ENCODE measurements at regions not wholly inside any gene's neighbourhood (a gene's known extent, or its start where the extent isn't known, plus 50 kb on each side); places are given as distances from the start of the nearest gene placed in this dataset.
"Not testable (repeated sequence)": the region's sequence is repeated elsewhere in the genome, so short reads cannot be mapped to it uniquely, and the experiment has no call there.

DNA sequence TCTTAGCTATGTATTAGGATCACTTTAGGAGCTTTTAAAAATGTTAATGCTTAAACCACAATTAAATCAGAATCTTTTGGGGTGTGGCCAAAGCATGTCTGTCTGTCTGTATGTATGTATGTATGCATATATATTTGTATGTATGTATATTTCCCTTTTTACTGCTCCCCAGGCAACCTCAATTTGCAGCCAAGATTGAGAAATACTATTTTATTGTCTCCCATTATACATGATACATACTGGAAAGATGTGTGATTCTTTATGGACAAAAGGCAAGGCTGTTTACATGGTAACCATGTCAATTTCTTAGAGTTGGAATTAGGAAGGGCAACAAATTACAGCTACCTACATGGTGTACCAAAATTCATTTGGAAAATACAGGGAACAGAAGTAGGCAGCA lies 783.6 kb downstream of the ETS1 start:
- FAIRE-seq (no peak), DNase-seq (ENCODE audit: low read depth) (no peak)
- Histone ChIP-seq H3K36me3 (ENCODE audit: control insufficient read depth, insufficient read depth, low read length) (no peaks in the 10 kb centered on the region), H3K27me3 (ENCODE audit: control insufficient read depth, insufficient read depth, low read length) (no peaks in the 10 kb centered on the region), H3K4me3 (ENCODE audit: low read depth, low read length) (no peak overlapping the region)
- TF ChIP-seq, protein P1, sequence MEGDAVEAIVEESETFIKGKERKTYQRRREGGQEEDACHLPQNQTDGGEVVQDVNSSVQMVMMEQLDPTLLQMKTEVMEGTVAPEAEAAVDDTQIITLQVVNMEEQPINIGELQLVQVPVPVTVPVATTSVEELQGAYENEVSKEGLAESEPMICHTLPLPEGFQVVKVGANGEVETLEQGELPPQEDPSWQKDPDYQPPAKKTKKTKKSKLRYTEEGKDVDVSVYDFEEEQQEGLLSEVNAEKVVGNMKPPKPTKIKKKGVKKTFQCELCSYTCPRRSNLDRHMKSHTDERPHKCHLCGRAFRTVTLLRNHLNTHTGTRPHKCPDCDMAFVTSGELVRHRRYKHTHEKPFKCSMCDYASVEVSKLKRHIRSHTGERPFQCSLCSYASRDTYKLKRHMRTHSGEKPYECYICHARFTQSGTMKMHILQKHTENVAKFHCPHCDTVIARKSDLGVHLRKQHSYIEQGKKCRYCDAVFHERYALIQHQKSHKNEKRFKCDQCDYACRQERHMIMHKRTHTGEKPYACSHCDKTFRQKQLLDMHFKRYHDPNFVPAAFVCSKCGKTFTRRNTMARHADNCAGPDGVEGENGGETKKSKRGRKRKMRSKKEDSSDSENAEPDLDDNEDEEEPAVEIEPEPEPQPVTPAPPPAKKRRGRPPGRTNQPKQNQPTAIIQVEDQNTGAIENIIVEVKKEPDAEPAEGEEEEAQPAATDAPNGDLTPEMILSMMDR (IDR thresholded peaks at IDR 0.05; ENCODE audit: insufficient read depth, low read length, severe bottlenecking): no peak

DNA sequence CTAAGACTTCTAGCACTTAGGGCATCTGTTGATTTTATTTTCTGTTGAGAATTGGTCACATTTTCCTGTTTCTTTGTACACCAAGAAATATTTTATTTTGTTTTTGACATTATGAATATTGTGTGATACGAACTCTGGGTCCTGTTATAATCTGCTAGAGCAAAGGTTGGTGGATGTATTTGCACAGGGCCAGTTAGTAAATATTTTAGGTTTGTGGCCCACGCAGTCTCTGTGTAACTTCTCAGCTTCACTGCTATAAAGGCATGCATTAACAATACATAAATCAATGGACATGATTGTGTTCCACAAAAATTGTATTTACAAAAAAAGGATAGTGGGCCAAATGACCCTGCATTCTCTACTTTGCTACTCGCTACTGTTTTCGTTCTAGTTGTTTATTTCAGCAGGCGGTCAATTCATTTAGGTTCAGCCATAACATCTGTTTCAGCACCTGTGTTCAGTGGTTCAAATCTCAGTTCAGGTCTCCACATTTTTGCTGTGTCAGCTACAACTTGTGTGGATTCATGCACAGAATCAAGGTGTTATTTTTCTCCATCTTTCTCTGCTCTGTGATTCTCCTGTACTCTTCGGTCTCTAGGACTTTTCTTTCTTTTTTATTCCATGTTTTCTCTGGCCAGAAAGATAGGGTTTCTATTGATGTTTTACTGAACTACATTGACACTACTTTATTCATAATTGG lies 786.2 kb downstream of the ETS1 start:
- no peak overlapping the region for H3K4me3 ChIP-seq (ENCODE audit: low read depth, low read length)
- FAIRE-seq: no peak
- DNase-seq (ENCODE audit: low read depth): no peak
- no peaks in the 10 kb centered on the region for H3K27me3 ChIP-seq (ENCODE audit: control insufficient read depth, insufficient read depth, low read length)
- TF ChIP-seq, protein P1 (IDR thresholded peaks at IDR 0.05; ENCODE audit: insufficient read depth, low read length, severe bottlenecking): no peak
- no peaks in the 10 kb centered on the region for H3K36me3 ChIP-seq (ENCODE audit: control insufficient read depth, insufficient read depth, low read length)

DNA sequence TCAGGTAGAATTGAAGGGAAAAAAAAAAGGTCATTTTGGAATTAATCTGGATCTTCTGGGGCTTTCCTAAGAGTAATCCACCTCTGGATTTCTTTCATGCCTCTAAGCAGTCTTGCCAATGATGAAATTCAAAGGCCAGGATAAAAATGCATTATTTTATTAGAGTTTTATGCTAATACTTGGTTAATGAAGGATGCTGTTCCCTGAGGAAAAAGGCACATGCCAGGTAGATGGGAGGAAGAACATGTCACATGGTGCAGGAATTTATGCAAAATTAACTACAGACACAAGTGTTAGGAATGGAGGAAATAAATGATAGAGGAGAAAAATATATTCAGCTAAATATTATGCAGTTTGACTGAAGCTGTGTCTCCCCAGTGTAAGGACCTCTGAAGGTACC lies 792.0 kb downstream of the ETS1 start:
- H3K27me3 ChIP-seq (ENCODE audit: control insufficient read depth, insufficient read depth, low read length): no peaks in the 10 kb centered on the region
- DNase-seq (ENCODE audit: low read depth) (no peak), FAIRE-seq (no peak)
- no peak overlapping the region for H3K4me3 ChIP-seq (ENCODE audit: low read depth, low read length)
- H3K36me3 ChIP-seq (ENCODE audit: control insufficient read depth, insufficient read depth, low read length): no peaks in the 10 kb centered on the region
- TF ChIP-seq, protein P1 (IDR thresholded peaks at IDR 0.05; ENCODE audit: insufficient read depth, low read length, severe bottlenecking): no peak

DNA sequence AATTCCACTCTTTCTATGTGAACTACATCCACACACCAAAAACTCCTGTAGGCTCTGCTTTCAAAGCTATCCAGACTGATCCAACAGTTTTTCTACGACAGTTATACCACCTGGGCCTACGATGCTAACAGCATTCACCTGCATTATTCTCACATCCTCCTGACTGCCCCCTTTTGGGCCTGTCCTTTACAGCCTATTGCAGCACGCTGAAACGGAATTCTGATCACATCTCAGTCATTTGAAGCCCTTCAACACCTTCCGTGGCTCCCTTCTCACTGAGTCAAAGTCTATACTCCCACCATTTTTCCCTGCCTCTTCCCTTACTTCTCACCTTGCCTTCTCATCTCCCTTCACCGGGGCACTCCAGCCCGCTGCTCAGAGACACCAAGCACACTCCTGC lies 791.3 kb upstream of the KIRREL3 start:
- no peaks in the 10 kb centered on the region for H3K36me3 ChIP-seq (ENCODE audit: control insufficient read depth, insufficient read depth, low read length)
- no peaks in the 10 kb centered on the region for H3K27me3 ChIP-seq (ENCODE audit: control insufficient read depth, insufficient read depth, low read length)
- H3K4me3 ChIP-seq (ENCODE audit: low read depth, low read length): no peak overlapping the region
- FAIRE-seq: no peak
- DNase-seq (ENCODE audit: low read depth): no peak
- TF ChIP-seq, protein P1 (IDR thresholded peaks at IDR 0.05; ENCODE audit: insufficient read depth, low read length, severe bottlenecking): no peak

DNA sequence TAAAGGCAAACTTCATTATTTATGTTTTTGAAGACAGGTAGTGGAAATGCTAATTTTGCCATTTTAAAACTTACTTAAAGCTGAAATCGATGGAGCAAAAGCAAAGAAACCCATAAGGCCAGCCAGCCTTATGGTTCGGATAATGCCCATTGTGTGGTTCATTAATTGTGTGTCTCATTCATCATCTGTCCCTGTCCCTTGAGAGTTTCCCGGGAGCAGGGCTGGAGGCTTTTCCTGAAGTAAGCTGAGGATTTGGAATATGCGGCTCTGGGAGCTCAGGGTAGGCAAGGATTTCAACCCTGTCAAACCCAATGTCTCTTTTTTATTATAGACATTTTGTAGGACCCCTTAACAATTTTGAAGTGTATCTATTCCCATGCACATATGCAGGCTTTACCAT lies 790.0 kb upstream of the KIRREL3 start:
- H3K36me3 ChIP-seq (ENCODE audit: control insufficient read depth, insufficient read depth, low read length): no peaks in the 10 kb centered on the region
- no peak overlapping the region for H3K4me3 ChIP-seq (ENCODE audit: low read depth, low read length)
- TF ChIP-seq, protein P1 (IDR thresholded peaks at IDR 0.05; ENCODE audit: insufficient read depth, low read length, severe bottlenecking): no peak
- FAIRE-seq: no peak
- no peaks in the 10 kb centered on the region for H3K27me3 ChIP-seq (ENCODE audit: control insufficient read depth, insufficient read depth, low read length)
- no peak for DNase-seq (ENCODE audit: low read depth)

DNA sequence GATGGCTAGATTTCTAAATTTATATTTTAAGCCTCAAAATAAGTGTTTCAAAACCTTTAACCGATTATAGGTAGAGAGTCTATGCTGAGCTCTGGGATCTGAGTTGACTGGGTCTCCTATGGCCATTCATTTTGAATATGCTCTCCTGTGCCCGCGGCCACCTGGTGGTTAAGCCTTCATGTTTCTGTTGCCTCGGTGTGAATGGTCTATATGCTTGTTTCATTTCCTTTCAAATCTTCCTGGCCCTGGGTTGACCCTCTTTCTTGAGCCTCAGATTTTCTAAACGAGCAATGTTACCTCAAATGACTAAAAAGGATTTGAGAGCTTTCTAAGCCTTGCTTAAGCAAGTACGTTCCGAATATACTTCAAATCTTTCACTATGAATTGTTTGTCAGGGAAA lies 789.4 kb upstream of the KIRREL3 start:
- FAIRE-seq (no peak), DNase-seq (ENCODE audit: low read depth) (no peak)

DNA sequence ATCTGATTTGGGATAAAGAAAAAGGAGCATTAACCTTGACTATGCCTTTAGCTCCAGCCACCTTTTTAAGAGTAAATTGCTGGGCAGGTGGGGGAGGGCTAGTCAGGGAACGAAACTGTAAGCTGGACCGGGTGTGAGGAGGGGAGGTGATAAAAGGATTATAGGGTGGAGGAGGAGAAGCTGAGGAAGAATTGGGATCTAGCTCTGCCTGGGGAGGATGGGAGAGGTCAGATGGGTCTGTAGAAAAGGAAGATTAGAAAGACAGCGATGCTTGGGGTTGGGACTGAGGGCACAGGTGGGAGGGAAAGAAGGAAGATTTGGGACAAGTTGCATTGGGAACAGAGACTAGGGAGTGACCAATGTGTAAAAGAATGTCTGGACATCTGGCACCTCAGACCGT lies 772.4 kb upstream of the KIRREL3 start:
- not testable (repeated sequence) for H3K36me3 ChIP-seq (ENCODE audit: control insufficient read depth, insufficient read depth, low read length); H3K4me3 ChIP-seq (ENCODE audit: low read depth, low read length); H3K27me3 ChIP-seq (ENCODE audit: control insufficient read depth, insufficient read depth, low read length); DNase-seq (ENCODE audit: low read depth); FAIRE-seq

More for the DNA sequence above, 789.4 kb upstream of the KIRREL3 start:
- Histone ChIP-seq H3K4me3 (ENCODE audit: low read depth, low read length) (no peak overlapping the region), H3K27me3 (ENCODE audit: control insufficient read depth, insufficient read depth, low read length) (no peaks in the 10 kb centered on the region), H3K36me3 (ENCODE audit: control insufficient read depth, insufficient read depth, low read length) (no peaks in the 10 kb centered on the region)
- TF ChIP-seq, protein P1 (IDR thresholded peaks at IDR 0.05; ENCODE audit: insufficient read depth, low read length, severe bottlenecking): peak; percentile 20

DNA sequence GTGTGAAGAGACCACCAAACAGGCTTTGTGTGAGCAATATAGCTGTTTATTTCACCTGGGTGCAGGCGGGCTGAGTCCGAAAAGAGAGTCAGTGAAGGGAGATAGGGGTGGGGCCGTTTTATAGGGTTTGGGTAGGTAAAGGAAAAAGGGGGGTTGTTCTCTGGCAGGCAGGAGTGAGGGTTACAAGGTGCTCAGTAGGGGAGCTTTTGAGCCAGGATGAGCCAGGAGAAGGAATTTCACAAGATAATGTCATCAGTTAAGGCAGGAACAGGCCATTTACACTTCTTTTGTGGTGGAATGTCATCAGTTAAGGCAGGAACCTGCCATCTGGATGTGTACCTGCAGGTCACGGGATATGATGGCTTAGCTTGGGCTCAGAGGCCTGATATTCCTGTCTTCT lies 768.4 kb upstream of the KIRREL3 start:
- DNase-seq (ENCODE audit: low read depth); H3K4me3 ChIP-seq (ENCODE audit: low read depth, low read length); H3K27me3 ChIP-seq (ENCODE audit: control insufficient read depth, insufficient read depth, low read length); H3K36me3 ChIP-seq (ENCODE audit: control insufficient read depth, insufficient read depth, low read length); FAIRE-seq: not testable (repeated sequence)

Data from bronchial epithelial cell (primary cell).